Upper lobe of right lung (tissue), 1 donor: ENCODE measurements at regions not wholly inside any gene's neighbourhood (a gene's known extent, or its start where the extent isn't known, plus 50 kb on each side); places are given as distances from the start of the nearest gene placed in this dataset.

Experiments used
- ATAC-seq: fragments of 200-7000 bp; cut with Tn5 transposase; one replicate; pipeline ENCODE4 v1.9.1; 2020; ENCODE audit warnings: mild to moderate bottlenecking, moderate library complexity
- DNase-seq: peaks from one replicate; pipeline ENCODE4 v3.0.0-alpha.2; 2020
- H3K27ac ChIP-seq: fragments of 200-600 bp; one replicate; pipeline ENCODE4 v1.8.0; 2022
- H3K27me3 ChIP-seq: fragments of 200-600 bp; one replicate; pipeline ENCODE4 v1.8.0; 2022; ENCODE audit warnings: mild to moderate bottlenecking
- H3K36me3 ChIP-seq: fragments of 200-600 bp; one replicate; pipeline ENCODE4 v1.8.0; 2022
- H3K4me1 ChIP-seq: fragments of 200-600 bp; one replicate; pipeline ENCODE4 v1.8.0; 2022
- H3K4me3 ChIP-seq: fragments of 200-600 bp; one replicate; pipeline ENCODE4 v1.8.0; 2022; ENCODE audit warnings: mild to moderate bottlenecking
- H3K9me3 ChIP-seq: fragments of 200-600 bp; one replicate; pipeline ENCODE4 v1.8.0; 2022
- CTCF ChIP-seq: fragments of 200-600 bp; IDR thresholded peaks from one replicate; pipeline ENCODE4 v1.8.0; 2022; ENCODE audit warnings: antibody characterized with exemption
- intact Hi-C: fragments of 100-400 bp; cut with DNase I; formaldehyde crosslinking; loops from one replicate; pipeline ENCODE4 v1.11.0; 2022
- donor health status: DM: no; HTN: yes; CAD: no; lungs with severe emphysema.

GRCh38 chr2:117396161-117396560, 418.3 kb upstream of the DDX18 start:
- no peak for ATAC-seq
- no peak for TF ChIP-seq CTCF

GRCh38 chr2:117401582-117401981, 412.9 kb upstream of the DDX18 start:
- no peaks in the 10 kb centered on the region for H3K4me1 ChIP-seq
- DNase-seq (no peak), ATAC-seq (no peak)
- no peak for TF ChIP-seq CTCF
- H3K9me3 ChIP-seq, result no peaks in the 10 kb centered on the region
- intact Hi-C loops, result no loop called here
- no peaks in the 10 kb centered on the region for H3K36me3 ChIP-seq
- no peaks in the 10 kb centered on the region for H3K27me3 ChIP-seq
- H3K4me3 ChIP-seq, result no peak overlapping the region
- no peak overlapping the region for H3K27ac ChIP-seq

More at GRCh38 chr2:117396161-117396560, 418.3 kb upstream of the DDX18 start:
- Histone ChIP-seq H3K4me3 (no peak overlapping the region), H3K27ac (no peak overlapping the region), H3K27me3 (no peaks in the 10 kb centered on the region), H3K36me3 (no peaks in the 10 kb centered on the region), H3K4me1 (no peaks in the 10 kb centered on the region), H3K9me3 (no peaks in the 10 kb centered on the region)
- intact Hi-C loops, result no loop called here
- no peak for DNase-seq

- Histone ChIP-seq H3K27me3 (no peaks in the 10 kb centered on the region), H3K4me1 (no peaks in the 10 kb centered on the region), H3K4me3 (no peak overlapping the region), H3K27ac (no peak overlapping the region), H3K36me3 (no peaks in the 10 kb centered on the region), H3K9me3 (no peaks in the 10 kb centered on the region)
- no peak for TF ChIP-seq CTCF
- ATAC-seq, result peak; percentile 49
- DNase-seq, result no peak
- intact Hi-C loops, result no loop called here
These were observed 408.0 kb upstream of the DDX18 start for GRCh38 chr2:117406443-117406842.

GRCh38 chr2:117407746-117408145, 406.7 kb upstream of the DDX18 start:
- no peak for DNase-seq
- H3K9me3 ChIP-seq, result no peaks in the 10 kb centered on the region
- no peaks in the 10 kb centered on the region for H3K27me3 ChIP-seq
- H3K4me3 ChIP-seq, result no peak overlapping the region
- no peaks in the 10 kb centered on the region for H3K36me3 ChIP-seq
- H3K27ac ChIP-seq, result no peak overlapping the region
- intact Hi-C loops, result no loop called here
- ATAC-seq, result no peak
- no peak for TF ChIP-seq CTCF
- no peaks in the 10 kb centered on the region for H3K4me1 ChIP-seq

- Histone ChIP-seq H3K4me3 (no peak overlapping the region), H3K9me3 (no peaks in the 10 kb centered on the region), H3K4me1 (no peaks in the 10 kb centered on the region), H3K27ac (no peak overlapping the region), H3K36me3 (no peaks in the 10 kb centered on the region), H3K27me3 (no peaks in the 10 kb centered on the region)
- ATAC-seq (peak; percentile 88), DNase-seq (no peak)
- intact Hi-C loops, result no loop called here
- no peak for TF ChIP-seq CTCF
These were observed 405.0 kb upstream of the DDX18 start for GRCh38 chr2:117409443-117409842.

GRCh38 chr2:117411983-117412382, 402.5 kb upstream of the DDX18 start:
- Histone ChIP-seq H3K4me1 (no peaks in the 10 kb centered on the region), H3K4me3 (no peak overlapping the region), H3K27ac (no peak overlapping the region), H3K9me3 (no peaks in the 10 kb centered on the region), H3K27me3 (no peaks in the 10 kb centered on the region), H3K36me3 (no peaks in the 10 kb centered on the region)
- no peak for TF ChIP-seq CTCF
- no peak for DNase-seq
- intact Hi-C loops, result no loop called here
- no peak for ATAC-seq
